AG09319 (cell line): ENCODE measurements at regions not wholly inside any gene's neighbourhood (a gene's known extent, or its start where the extent isn't known, plus 50 kb on each side); places are given as distances from the start of the nearest gene placed in this dataset.

ENCODE experiments used
- DNase-seq: peaks from one replicate; pipeline ENCODE4 v3.0.0-alpha.2; 2010; ENCODE audit warnings: low read depth; ENCODE audit errors: extremely low read depth
- TF ChIP-seq, protein P1 (sequence below): IDR thresholded peaks from 2 replicates; pipeline ENCODE4 v1.5.1; 2011; ENCODE audit warnings: low read depth, mild to moderate bottlenecking, inconsistent platforms, low read length, moderate library complexity

- TF ChIP-seq, protein P1, sequence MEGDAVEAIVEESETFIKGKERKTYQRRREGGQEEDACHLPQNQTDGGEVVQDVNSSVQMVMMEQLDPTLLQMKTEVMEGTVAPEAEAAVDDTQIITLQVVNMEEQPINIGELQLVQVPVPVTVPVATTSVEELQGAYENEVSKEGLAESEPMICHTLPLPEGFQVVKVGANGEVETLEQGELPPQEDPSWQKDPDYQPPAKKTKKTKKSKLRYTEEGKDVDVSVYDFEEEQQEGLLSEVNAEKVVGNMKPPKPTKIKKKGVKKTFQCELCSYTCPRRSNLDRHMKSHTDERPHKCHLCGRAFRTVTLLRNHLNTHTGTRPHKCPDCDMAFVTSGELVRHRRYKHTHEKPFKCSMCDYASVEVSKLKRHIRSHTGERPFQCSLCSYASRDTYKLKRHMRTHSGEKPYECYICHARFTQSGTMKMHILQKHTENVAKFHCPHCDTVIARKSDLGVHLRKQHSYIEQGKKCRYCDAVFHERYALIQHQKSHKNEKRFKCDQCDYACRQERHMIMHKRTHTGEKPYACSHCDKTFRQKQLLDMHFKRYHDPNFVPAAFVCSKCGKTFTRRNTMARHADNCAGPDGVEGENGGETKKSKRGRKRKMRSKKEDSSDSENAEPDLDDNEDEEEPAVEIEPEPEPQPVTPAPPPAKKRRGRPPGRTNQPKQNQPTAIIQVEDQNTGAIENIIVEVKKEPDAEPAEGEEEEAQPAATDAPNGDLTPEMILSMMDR = no peak
- DNase-seq = no peak
Observed at GRCh38 chr2:6627316-6627715, 238.4 kb downstream of the CMPK2 start.

DNA sequence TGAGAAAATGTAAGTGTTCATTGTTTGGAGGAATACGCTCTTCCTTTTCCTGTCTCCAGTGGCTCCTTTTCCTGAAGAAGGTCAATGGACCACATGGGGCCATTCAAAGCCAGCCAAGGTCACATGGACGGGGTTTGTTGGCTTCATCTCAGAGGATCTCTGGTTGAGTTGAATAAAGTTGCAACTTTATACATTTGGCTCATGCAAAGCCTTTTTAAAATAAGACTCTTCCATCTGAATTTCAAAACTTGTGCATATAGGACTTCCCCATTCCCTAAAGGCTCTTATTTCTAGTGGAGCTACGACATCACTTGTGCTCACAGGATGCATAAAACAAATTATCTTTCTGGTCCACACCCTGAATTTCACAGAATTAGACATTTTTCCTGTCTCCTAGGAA, 235.5 kb downstream of the CMPK2 start:
- TF ChIP-seq, protein P1 = no peak
- no peak for DNase-seq

GRCh38 chr2:6635296-6635695, 230.4 kb downstream of the CMPK2 start:
- DNase-seq = no peak

DNA sequence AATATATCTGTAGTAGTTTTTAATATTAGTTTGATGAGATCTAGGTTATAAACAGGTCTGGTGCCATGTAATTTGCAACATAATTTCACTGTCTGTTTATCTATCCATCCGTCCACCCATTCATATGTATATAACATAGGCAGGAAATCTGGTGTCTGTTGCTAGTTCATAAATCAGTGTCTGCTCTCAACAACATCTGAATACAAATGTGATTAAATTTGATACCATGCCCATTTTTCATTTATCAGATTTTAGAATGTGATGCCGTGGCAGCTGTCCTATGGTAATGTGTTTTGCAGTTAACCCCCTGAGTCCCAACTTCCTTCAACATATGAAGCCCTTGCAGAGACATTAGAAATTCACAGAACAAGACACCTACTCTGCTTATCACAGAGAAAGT, 228.4 kb downstream of the CMPK2 start:
- DNase-seq = no peak
- TF ChIP-seq, protein P1 = no peak

More at GRCh38 chr2:6635296-6635695, 230.4 kb downstream of the CMPK2 start:
- TF ChIP-seq, protein P1 = no peak

DNA sequence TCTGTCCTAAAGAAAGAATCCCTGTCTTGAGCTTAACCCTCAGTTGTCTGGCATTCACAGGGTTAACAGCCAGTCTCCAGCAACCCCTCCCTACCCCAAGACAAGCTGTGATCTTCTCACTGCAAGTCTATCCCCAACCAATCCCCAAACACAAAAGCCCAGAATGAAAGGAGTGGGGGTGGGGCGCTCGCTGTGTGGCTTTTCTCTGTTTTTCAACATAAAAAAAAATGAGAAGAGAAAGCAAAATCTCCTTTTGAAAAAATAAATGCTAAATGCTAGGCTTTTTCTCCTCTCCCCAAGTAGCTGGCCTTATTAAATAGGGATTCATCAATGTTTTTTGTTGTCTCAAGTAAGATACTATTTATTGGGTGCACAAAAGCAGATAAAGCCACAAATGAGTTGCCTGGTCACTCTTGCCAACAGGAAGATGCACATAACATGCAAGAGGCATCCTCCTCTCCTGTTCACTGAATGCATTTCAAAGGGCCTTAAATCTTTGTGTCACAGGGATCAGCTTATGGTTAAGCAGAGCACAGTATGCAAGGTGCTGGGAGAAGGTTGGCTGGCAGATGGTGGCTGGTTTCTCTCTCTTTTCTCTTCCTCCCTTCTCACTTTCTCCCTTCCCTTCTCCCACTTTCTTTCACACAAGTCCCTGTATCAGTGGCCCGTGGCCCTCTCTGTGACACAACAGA, 225.6 kb downstream of the CMPK2 start:
- TF ChIP-seq, protein P1 = no peak
- DNase-seq = no peak

DNA sequence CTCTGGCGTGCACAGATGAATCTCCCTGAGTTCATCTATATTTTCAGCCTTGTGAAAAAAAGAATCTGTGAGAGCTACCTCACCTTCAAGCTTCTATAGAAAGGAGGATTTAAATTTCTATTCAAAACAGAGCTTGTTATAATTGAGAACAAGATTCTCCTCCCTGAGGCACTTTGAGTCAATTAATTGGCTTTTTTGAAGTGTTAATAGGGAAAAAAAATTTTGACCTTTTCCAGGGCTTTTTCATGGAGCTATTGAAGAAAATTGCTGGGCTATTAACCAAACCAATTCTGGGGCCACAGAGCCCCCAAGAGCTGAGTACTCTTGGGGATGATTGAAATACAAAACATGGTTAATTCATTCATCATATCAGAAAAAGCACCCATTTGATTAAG, 225.1 kb downstream of the CMPK2 start:
- TF ChIP-seq, protein P1 = no peak
- no peak for DNase-seq

- DNase-seq = no peak
- TF ChIP-seq, protein P1 = no peak
Observed at GRCh38 chr2:6641956-6642355, 223.8 kb downstream of the CMPK2 start.
